K562 (cell line): ENCODE measurements at regions not wholly inside any gene's neighbourhood (a gene's known extent, or its start where the extent isn't known, plus 50 kb on each side); places are given as distances from the start of the nearest gene placed in this dataset.

Experiments used
- CCNT2 ChIP-seq: IDR thresholded peaks from 2 replicates; pipeline ENCODE4 v1.6.1; 2011; ENCODE audit warnings: borderline replicate concordance, low read depth, mild to moderate bottlenecking, moderate library complexity, mixed read lengths, low read length; ENCODE audit not compliant: insufficient read length; ENCODE audit errors: extremely low read depth
- CHD2 ChIP-seq: IDR thresholded peaks from 2 replicates; pipeline ENCODE4 v1.6.1; 2011; ENCODE audit warnings: low read depth, low read length
- KAT7 ChIP-seq: sonication (generic); formaldehyde crosslinking; IDR thresholded peaks from 2 replicates; pipeline ENCODE4 v1.8.0; 2022; ENCODE audit warnings: missing genetic modification reagents, mild to moderate bottlenecking, borderline replicate concordance
- PBX2 ChIP-seq, 2 experiments: IDR thresholded peaks in 1 of 2; conservative IDR thresholded peaks in 1 of 2; 2 replicates each; pipeline ENCODE4 v1.6.1; 2016; ENCODE audit warnings: low read depth in 2 of 2, mild to moderate bottlenecking in 1 of 2, missing compliant biosample characterization in 1 of 2, missing genetic modification characterization in 1 of 2, moderate library complexity in 1 of 2
- SRSF9 ChIP-seq: fragments of 200-400 bp; formaldehyde crosslinking; IDR thresholded peaks from 2 replicates; pipeline ENCODE4 v1.6.1; 2017; ENCODE audit warnings: low read depth, low read length, borderline replicate concordance
- TAF1 ChIP-seq: IDR thresholded peaks from 2 replicates; pipeline ENCODE4 v1.6.1; 2011; ENCODE audit warnings: mild to moderate bottlenecking, low read length, moderate library complexity; ENCODE audit not compliant: insufficient read depth, control insufficient read depth, severe bottlenecking; ENCODE audit errors: extremely low read depth
- ZNF253 ChIP-seq: fragments of 250-450 bp; sonication (Bioruptor Pico); conservative IDR thresholded peaks from 2 replicates; pipeline ENCODE4 v1.6.1; 2021; ENCODE audit warnings: mild to moderate bottlenecking
- TF ChIP-seq, protein P1 (sequence below), 3 experiments: IDR thresholded peaks in 2 of 3; conservative IDR thresholded peaks in 1 of 3; 2 replicates each; pipeline ENCODE4 v1.5.1; 2011 to 2012; ENCODE audit warnings: low read length in 3 of 3, mild to moderate bottlenecking in 3 of 3, control low read depth in 2 of 3, improper control_type of control experiment in 1 of 3, inconsistent platforms in 1 of 3, low read depth in 1 of 3, mixed read lengths in 1 of 3, moderate library complexity in 1 of 3; ENCODE audit not compliant: insufficient read depth in 2 of 3
- TF ChIP-seq, protein P2 (sequence below): sonication (generic); formaldehyde crosslinking; IDR thresholded peaks from 2 replicates; pipeline ENCODE4 v1.8.0; 2022; ENCODE audit warnings: missing genetic modification reagents, mild to moderate bottlenecking, borderline replicate concordance

- TF ChIP-seq, protein P1, sequence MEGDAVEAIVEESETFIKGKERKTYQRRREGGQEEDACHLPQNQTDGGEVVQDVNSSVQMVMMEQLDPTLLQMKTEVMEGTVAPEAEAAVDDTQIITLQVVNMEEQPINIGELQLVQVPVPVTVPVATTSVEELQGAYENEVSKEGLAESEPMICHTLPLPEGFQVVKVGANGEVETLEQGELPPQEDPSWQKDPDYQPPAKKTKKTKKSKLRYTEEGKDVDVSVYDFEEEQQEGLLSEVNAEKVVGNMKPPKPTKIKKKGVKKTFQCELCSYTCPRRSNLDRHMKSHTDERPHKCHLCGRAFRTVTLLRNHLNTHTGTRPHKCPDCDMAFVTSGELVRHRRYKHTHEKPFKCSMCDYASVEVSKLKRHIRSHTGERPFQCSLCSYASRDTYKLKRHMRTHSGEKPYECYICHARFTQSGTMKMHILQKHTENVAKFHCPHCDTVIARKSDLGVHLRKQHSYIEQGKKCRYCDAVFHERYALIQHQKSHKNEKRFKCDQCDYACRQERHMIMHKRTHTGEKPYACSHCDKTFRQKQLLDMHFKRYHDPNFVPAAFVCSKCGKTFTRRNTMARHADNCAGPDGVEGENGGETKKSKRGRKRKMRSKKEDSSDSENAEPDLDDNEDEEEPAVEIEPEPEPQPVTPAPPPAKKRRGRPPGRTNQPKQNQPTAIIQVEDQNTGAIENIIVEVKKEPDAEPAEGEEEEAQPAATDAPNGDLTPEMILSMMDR (IDR thresholded peaks at IDR 0.05 in 2 of 3, conservative IDR thresholded peaks at IDR 0.05 in 1 of 3; ENCODE audit: insufficient read depth in 2 of 3, low read depth in 1 of 3, low read length in 3 of 3), result no peak
- TF ChIP-seq KAT7 (no peak), SRSF9 (no peak), TAF1 (no peak), CCNT2 (no peak), ZNF253 (CRISPR knock-in tag) (no peak), PBX2 (CRISPR knock-in tag; IDR thresholded peaks at IDR 0.05; ENCODE audit: low read depth) (no peak), PBX2 (tag; conservative IDR thresholded peaks at IDR 0.05; ENCODE audit: low read depth) (no peak), CHD2 (no peak)
- TF ChIP-seq, protein P2, sequence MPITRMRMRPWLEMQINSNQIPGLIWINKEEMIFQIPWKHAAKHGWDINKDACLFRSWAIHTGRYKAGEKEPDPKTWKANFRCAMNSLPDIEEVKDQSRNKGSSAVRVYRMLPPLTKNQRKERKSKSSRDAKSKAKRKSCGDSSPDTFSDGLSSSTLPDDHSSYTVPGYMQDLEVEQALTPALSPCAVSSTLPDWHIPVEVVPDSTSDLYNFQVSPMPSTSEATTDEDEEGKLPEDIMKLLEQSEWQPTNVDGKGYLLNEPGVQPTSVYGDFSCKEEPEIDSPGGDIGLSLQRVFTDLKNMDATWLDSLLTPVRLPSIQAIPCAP (CRISPR knock-in tag), result no peak
Observed at GRCh38 chr4:127364397-127364796, 268.4 kb upstream of the INTU start.
